K562 (cell line): ENCODE measurements at regions not wholly inside any gene's neighbourhood (a gene's known extent, or its start where the extent isn't known, plus 50 kb on each side); places are given as distances from the start of the nearest gene placed in this dataset.

Experiments
- ATAC-seq: fragments of 200-7000 bp; cut with Tn5 transposase; 3 replicates; pipeline ENCODE4 v1.9.1; 2020; ENCODE audit warnings: moderate library complexity
- BruUV-seq: library from RNA; stranded (reverse); fragments of 400-500 nt; replicated peaks from 2 replicates; lab custom pipeline; 2021; lab: Mats Ljungman, UMichigan
- CTCF ChIA-PET: fragments of 300-600 bp; formaldehyde crosslinking; extraction: SDS; loops from one replicate; lab custom pipeline; 2021; ENCODE audit warnings: low intra/inter-chr PET ratio; lab: Yijun Ruan, JAX
- POLR2A ChIA-PET: fragments of 300-600, 350-650 bp; sonication (Branson Sonifier 250); formaldehyde crosslinking; extraction: SDS; loops from one replicate; lab custom pipeline; 2021; ENCODE audit warnings: antibody characterized with exemption, inconsistent platforms; lab: Yijun Ruan, JAX
- DNase-seq, 4 experiments: peaks; one replicate each; pipeline versions ENCODE4 v3.0.0 to v3.0.0-alpha.2; 2011 to 2018; ENCODE audit warnings: low spot score in 3 of 4, mixed read lengths in 3 of 4; ENCODE audit errors: extremely low read depth in 1 of 4
- FAIRE-seq: peaks from 2 replicates; lab custom pipeline; 2011; peaks lifted over from hg19 to GRCh38; lab: Jason Lieb, UNC
- H2AFZ ChIP-seq: 2 replicates; pipeline ENCODE4 v1.6.0; 2011; ENCODE audit warnings: low read depth, low read length, control low read depth, inconsistent platforms
- H3K27ac ChIP-seq: fragments of 200-600 bp; 3 replicates; pipeline ENCODE4 v1.8.0; 2011; ENCODE audit warnings: low read depth, mild to moderate bottlenecking, control low read depth, inconsistent platforms, low read length, moderate library complexity, mixed read lengths; ENCODE audit errors: extremely low read depth
- H3K27me3 ChIP-seq, 2 experiments: fragments of 300-600 bp in 1 of 2; 2 replicates in 1 of 2; 3 replicates in 1 of 2; pipeline versions ENCODE4 v1.6.0 to v1.8.0; 2011; ENCODE audit warnings: inconsistent platforms in 2 of 2, low read length in 2 of 2, mild to moderate bottlenecking in 1 of 2, mixed read lengths in 1 of 2, moderate library complexity in 1 of 2; ENCODE audit not compliant: control insufficient read depth in 2 of 2, insufficient read depth in 2 of 2
- H3K36me3 ChIP-seq: fragments of 300-600 bp; 3 replicates; pipeline ENCODE4 v1.8.0; 2011; ENCODE audit warnings: mild to moderate bottlenecking, low read length, inconsistent platforms; ENCODE audit not compliant: control insufficient read depth, insufficient read depth
- H3K4me1 ChIP-seq, 2 experiments: fragments of 200-600 bp in 1 of 2; replicated peaks in 1 of 2; 2 replicates in 1 of 2; 3 replicates in 1 of 2; pipeline versions ENCODE4 v1.5.1 to v1.8.0; 2011; ENCODE audit warnings: inconsistent platforms in 2 of 2, low read length in 2 of 2, mild to moderate bottlenecking in 1 of 2, mixed read lengths in 1 of 2, moderate library complexity in 1 of 2; ENCODE audit not compliant: control insufficient read depth in 2 of 2, insufficient read depth in 2 of 2
- H3K4me2 ChIP-seq: 2 replicates; pipeline ENCODE4 v1.6.1; 2011; ENCODE audit warnings: low read length, control low read depth, inconsistent platforms, mixed read lengths; ENCODE audit not compliant: insufficient read depth
- H3K4me3 ChIP-seq: fragments of 200-600 bp; sonication (generic), shearing (Covaris generic); 2 replicates; pipeline ENCODE4 v1.5.1; 2016; ENCODE audit warnings: control low read depth, inconsistent platforms
- H3K79me2 ChIP-seq: fragments of 200-600 bp; 3 replicates; pipeline ENCODE4 v1.8.0; 2011; ENCODE audit warnings: low read length, inconsistent platforms; ENCODE audit not compliant: control insufficient read depth, insufficient read depth
- H3K9ac ChIP-seq, 2 experiments: 2 replicates each; pipeline versions ENCODE4 v1.6.0 to v1.6.1; 2011; ENCODE audit warnings: low read depth in 2 of 2, low read length in 2 of 2, control low read depth in 1 of 2, inconsistent platforms in 1 of 2, mild to moderate bottlenecking in 1 of 2, mixed read lengths in 1 of 2; ENCODE audit not compliant: insufficient read depth in 1 of 2
- H3K9me1 ChIP-seq: one replicate; pipeline ENCODE4 v1.6.0; 2011; ENCODE audit warnings: inconsistent platforms, mild to moderate bottlenecking, low read length, moderate library complexity; ENCODE audit not compliant: control insufficient read depth, insufficient read depth
- H3K9me3 ChIP-seq: replicated peaks from 2 replicates; pipeline ENCODE4 v1.5.1; 2011; ENCODE audit warnings: low read depth, low read length, inconsistent platforms; ENCODE audit not compliant: control insufficient read depth, insufficient read depth
- H4K20me1 ChIP-seq: replicated peaks from 2 replicates; pipeline ENCODE4 v1.6.1; 2011; ENCODE audit warnings: low read length, inconsistent platforms, mixed read lengths; ENCODE audit not compliant: control insufficient read depth, insufficient read depth
- BCL6 ChIP-seq: fragments of 250-450 bp; sonication (Bioruptor Pico); IDR thresholded peaks from 2 replicates; pipeline ENCODE4 v1.4.0; 2020
- CCNT2 ChIP-seq: IDR thresholded peaks from 2 replicates; pipeline ENCODE4 v1.6.1; 2011; ENCODE audit warnings: borderline replicate concordance, low read depth, mild to moderate bottlenecking, moderate library complexity, mixed read lengths, low read length; ENCODE audit not compliant: insufficient read length; ENCODE audit errors: extremely low read depth
- CREB5 ChIP-seq: fragments of 250-450 bp; sonication (Bioruptor Pico); IDR thresholded peaks from 2 replicates; pipeline ENCODE4 v1.5.0; 2020; ENCODE audit warnings: mild to moderate bottlenecking
- E2F3 ChIP-seq: fragments of 250-450 bp; sonication (Bioruptor Pico); IDR thresholded peaks from 2 replicates; pipeline ENCODE4 v1.4.0; 2020; ENCODE audit warnings: mild to moderate bottlenecking
- HDAC3 ChIP-seq: fragments of 450-650 bp; IDR thresholded peaks from 2 replicates; pipeline ENCODE4 v1.6.1; 2018; ENCODE audit warnings: borderline replicate concordance, mild to moderate bottlenecking, moderate library complexity; ENCODE audit not compliant: partially characterized antibody
- HNRNPH1 ChIP-seq: fragments of 200-400 bp; formaldehyde crosslinking; optimal IDR thresholded peaks from 2 replicates; pipeline ENCODE3; 2017; ENCODE audit warnings: low read depth, mild to moderate bottlenecking, low read length, moderate library complexity
- HSF4 ChIP-seq: fragments of 250-450 bp; sonication (Bioruptor Pico); IDR thresholded peaks from 2 replicates; pipeline ENCODE4 v2.1.2; 2022; ENCODE audit warnings: mild to moderate bottlenecking, moderate library complexity, borderline replicate concordance
- NFATC3 ChIP-seq: fragments of 450-650 bp; IDR thresholded peaks from 2 replicates; pipeline ENCODE4 v1.6.1; 2017; ENCODE audit warnings: mild to moderate bottlenecking
- NFIX ChIP-seq: fragments of 250-450 bp; sonication (Bioruptor Pico); IDR thresholded peaks from 2 replicates; pipeline ENCODE4 v1.4.0; 2020; ENCODE audit warnings: low read depth, mild to moderate bottlenecking, moderate library complexity
- NFRKB ChIP-seq: fragments of 450-650 bp; IDR thresholded peaks from 2 replicates; pipeline ENCODE4 v1.6.1; 2016; ENCODE audit warnings: low read depth
- NR2C1 ChIP-seq, 2 experiments: fragments of 450-650 bp; IDR thresholded peaks; 2 replicates each; pipeline ENCODE4 v1.6.1; 2017; ENCODE audit warnings: mild to moderate bottlenecking in 2 of 2, antibody characterized with exemption in 1 of 2, inconsistent platforms in 1 of 2, missing compliant biosample characterization in 1 of 2, missing genetic modification characterization in 1 of 2
- NUFIP1 ChIP-seq: fragments of 450-650 bp; IDR thresholded peaks from 2 replicates; pipeline ENCODE4 v1.6.1; 2018; ENCODE audit not compliant: partially characterized antibody
- PHF21A ChIP-seq: fragments of 450-650 bp; IDR thresholded peaks from 2 replicates; pipeline ENCODE4 v1.6.1; 2017; ENCODE audit warnings: low read depth, borderline replicate concordance
- RBM14 ChIP-seq: fragments of 200-400 bp; formaldehyde crosslinking; IDR thresholded peaks from 2 replicates; pipeline ENCODE4 v1.6.1; 2018; ENCODE audit warnings: low read depth, mild to moderate bottlenecking, low read length, moderate library complexity, borderline replicate concordance; ENCODE audit not compliant: insufficient read depth
- SMARCA4 ChIP-seq: fragments of 450-650 bp; IDR thresholded peaks from 2 replicates; pipeline ENCODE4 v1.6.1; 2016
- ZBTB33 ChIP-seq: sonication (generic); formaldehyde crosslinking; IDR thresholded peaks from 2 replicates; pipeline ENCODE4 v1.8.1; 2023; ENCODE audit warnings: mild to moderate bottlenecking, missing genetic modification reagents
- ZNF121 ChIP-seq: sonication (generic); formaldehyde crosslinking; conservative IDR thresholded peaks from 2 replicates; pipeline ENCODE4 v1.8.0; 2022; ENCODE audit warnings: missing genetic modification reagents
- ZNF449 ChIP-seq: fragments of 250-450 bp; sonication (Bioruptor Pico); IDR thresholded peaks from 2 replicates; pipeline ENCODE4 v1.8.0; 2022; ENCODE audit warnings: moderate library complexity, mild to moderate bottlenecking, inconsistent platforms
- WGBS: fragments of 100-300 bp; shearing (Covaris generic); methylation state at CpG from one replicate; pipeline ENCODE4 v1.1.6; 2016; ENCODE audit warnings: low coverage, mixed read lengths; ENCODE audit not compliant: insufficient coverage; ENCODE audit errors: missing lambda C conversion rate; 5-methylcytosine and 5-hydroxymethylcytosine counted together
- in situ Hi-C: fragments of 300-500 bp; cut with MboI; formaldehyde crosslinking; loops from 4 replicates; pipeline ENCODE4 v1.15.0; 2018; ENCODE audit warnings: inconsistent platforms, mixed read lengths
- intact Hi-C: fragments of 100-400 bp; cut with micrococcal nuclease; formaldehyde crosslinking; loops from 2 replicates; pipeline ENCODE4 v1.14.2; 2022

- FAIRE-seq: no peak
- in situ Hi-C loops (no loop called here), intact Hi-C loops (no loop called here)
- Histone ChIP-seq H3K9ac (no peak overlapping the region), H3K79me2 (no peaks in the 10 kb centered on the region), H3K36me3 (no peaks in the 10 kb centered on the region), H3K4me1 (no peaks in the 10 kb centered on the region), H3K9me1 (no peaks in the 10 kb centered on the region), H3K4me2 (no peak overlapping the region), H4K20me1 (no peaks in the 10 kb centered on the region), H2AFZ (no peak overlapping the region), H3K27me3 (peaks cover 0 to 21% of the 10 kb centered on the region in 2 experiments; a peak in 1 of 5 replicates), H3K4me3 (no peak overlapping the region), H3K9me3 (no peaks in the 10 kb centered on the region), H3K27ac (no peak overlapping the region)
- ChIA-PET POLR2A (interaction anchor here (0.5 kb wide), 1 partner anchor 16 kb away, joined by 3 read pairs; no protein-coding TSS in a partner anchor), CTCF (no interaction called here)
- DNase-seq: no peak
- ATAC-seq: no peak
- no TSS peak for BruUV-seq
- 0% methylated on average over 2 of the region's 6 CpGs for WGBS
- TF ChIP-seq HSF4 (CRISPR knock-in tag): no peak
- TF ChIP-seq E2F3 (CRISPR knock-in tag): no peak
- TF ChIP-seq SMARCA4: no peak
- TF ChIP-seq RBM14: no peak
- TF ChIP-seq BCL6 (CRISPR knock-in tag): no peak
- TF ChIP-seq ZBTB33 (CRISPR knock-in tag): no peak
- TF ChIP-seq NFIX (CRISPR knock-in tag): no peak
- TF ChIP-seq CCNT2: no peak
- TF ChIP-seq ZNF121: no peak
- no peak for TF ChIP-seq HNRNPH1
- TF ChIP-seq CREB5 (CRISPR knock-in tag): no peak
- no peak for TF ChIP-seq PHF21A
- TF ChIP-seq ZNF449 (CRISPR knock-in tag): no peak
- TF ChIP-seq NFATC3: no peak
- TF ChIP-seq NFRKB: no peak
- TF ChIP-seq NUFIP1: no peak
- no peak for TF ChIP-seq NR2C1 (IDR thresholded peaks at IDR 0.05)
- no peak for TF ChIP-seq NR2C1 (tag; IDR thresholded peaks at IDR 0.05)
- no peak for TF ChIP-seq HDAC3
Measured at GRCh38 chr22:48441553-48441850, 1386.2 kb downstream of the BRD1 start.
